H1 (cell line): ENCODE measurements at regions not wholly inside any gene's neighbourhood (a gene's known extent, or its start where the extent isn't known, plus 50 kb on each side); places are given as distances from the start of the nearest gene placed in this dataset.

Source experiments
- CTCF ChIA-PET: fragments of 300-600 bp; sonication (Branson Sonifier 250); formaldehyde crosslinking; loops from one replicate; lab custom pipeline; 2021; ENCODE audit not compliant: partially characterized antibody; lab: Charles Lee
- POLR2A ChIA-PET: fragments of 300-600 bp; sonication (Branson Sonifier 250); formaldehyde crosslinking; loops from one replicate; lab custom pipeline; 2021; ENCODE audit warnings: inconsistent platforms; ENCODE audit not compliant: partially characterized antibody; lab: Charles Lee
- DNase-seq, 2 experiments: peaks; one replicate each; pipeline versions ENCODE4 v3.0.0 to v3.0.0-alpha.2; 2010 to 2022; ENCODE audit warnings: low spot score in 2 of 2, low read depth in 1 of 2, mixed read lengths in 1 of 2
- FAIRE-seq: peaks from 2 replicates; lab custom pipeline; 2011; peaks lifted over from hg19 to GRCh38; lab: Jason Lieb, UNC
- H2AFZ ChIP-seq: 2 replicates; pipeline ENCODE4 v1.8.1; 2012; ENCODE audit warnings: low read length, inconsistent platforms
- H2AK5ac ChIP-seq: 2 replicates; pipeline ENCODE4 v1.6.1; 2013; ENCODE audit warnings: low read depth, low read length
- H2BK120ac ChIP-seq: replicated peaks from 2 replicates; pipeline ENCODE3; 2013; ENCODE audit warnings: low read depth, low read length, inconsistent platforms
- H2BK12ac ChIP-seq: 2 replicates; pipeline ENCODE4 v1.6.1; 2013; ENCODE audit warnings: low read depth, low read length
- H2BK15ac ChIP-seq: 2 replicates; pipeline ENCODE4 v1.6.1; 2013; ENCODE audit warnings: low read length
- H2BK20ac ChIP-seq: 2 replicates; pipeline ENCODE4 v1.6.1; 2013; ENCODE audit warnings: low read length
- H2BK5ac ChIP-seq: 2 replicates; pipeline ENCODE4 v1.6.1; 2013; ENCODE audit warnings: low read depth, low read length
- H3K14ac ChIP-seq: 2 replicates; pipeline ENCODE4 v1.6.1; 2013; ENCODE audit warnings: inconsistent platforms; ENCODE audit not compliant: insufficient read length
- H3K18ac ChIP-seq: 2 replicates; pipeline ENCODE4 v1.6.1; 2013; ENCODE audit warnings: low read length; ENCODE audit errors: extremely low read depth
- H3K23ac ChIP-seq: 2 replicates; pipeline ENCODE4 v1.6.1; 2013; ENCODE audit warnings: inconsistent platforms; ENCODE audit not compliant: insufficient read length
- H3K23me2 ChIP-seq: 2 replicates; pipeline ENCODE4 v1.6.1; 2013; ENCODE audit warnings: low read depth, low read length
- H3K27ac ChIP-seq: 2 replicates; pipeline ENCODE4 v1.6.1; 2011; ENCODE audit warnings: low read depth, low read length, inconsistent platforms
- H3K27me3 ChIP-seq, 4 experiments: replicated peaks in 1 of 4; 1 replicate in 1 of 4; 2 replicates in 3 of 4; pipeline versions ENCODE4 v1.6.1 to v1.8.1; 2011 to 2013; ENCODE audit warnings: low read length in 3 of 4, mild to moderate bottlenecking in 3 of 4, inconsistent platforms in 2 of 4, mixed read lengths in 2 of 4, moderate library complexity in 1 of 4; ENCODE audit not compliant: control insufficient read depth in 3 of 4, insufficient read depth in 3 of 4; ENCODE audit errors: extremely low read depth in 1 of 4
- H3K36me3 ChIP-seq, 4 experiments: 2 replicates each; pipeline versions ENCODE4 v1.6.1 to v1.8.1; 2011 to 2013; ENCODE audit warnings: mild to moderate bottlenecking in 4 of 4, low read length in 3 of 4, moderate library complexity in 2 of 4, control low read depth in 1 of 4, inconsistent platforms in 1 of 4; ENCODE audit not compliant: insufficient read depth in 4 of 4, control insufficient read depth in 2 of 4
- H3K4ac ChIP-seq: replicated peaks from 2 replicates; pipeline ENCODE3; 2013; ENCODE audit warnings: low read length, low read depth, mixed read lengths, inconsistent platforms; ENCODE audit not compliant: insufficient read length
- H3K4me1 ChIP-seq, 4 experiments: replicated peaks in 1 of 4; 1 replicate in 1 of 4; 2 replicates in 3 of 4; pipeline versions ENCODE4 v1.6.1 to v1.8.1; 2011 to 2013; ENCODE audit warnings: low read length in 3 of 4, inconsistent platforms in 2 of 4, mixed read lengths in 1 of 4; ENCODE audit not compliant: insufficient read depth in 4 of 4, control insufficient read depth in 3 of 4
- H3K4me2 ChIP-seq, 2 experiments: 2 replicates each; pipeline versions ENCODE4 v1.6.1 to v1.8.1; 2011 to 2013; ENCODE audit warnings: low read depth in 2 of 2, low read length in 2 of 2, control low read depth in 1 of 2, inconsistent platforms in 1 of 2, mild to moderate bottlenecking in 1 of 2; ENCODE audit not compliant: insufficient read depth in 1 of 2
- H3K4me3 ChIP-seq, 4 experiments: fragments of 200-600, 300-600 bp in 1 of 4; sonication (generic), shearing (Covaris generic), sonication (Bioruptor Twin) in 1 of 4; 2 replicates each; pipeline versions ENCODE4 v1.5.1 to v1.8.1; 2011 to 2016; ENCODE audit warnings: low read length in 4 of 4, low read depth in 3 of 4, control low read depth in 2 of 4, inconsistent platforms in 2 of 4, mild to moderate bottlenecking in 2 of 4, mixed read lengths in 1 of 4, moderate library complexity in 1 of 4; ENCODE audit not compliant: insufficient read depth in 2 of 4; ENCODE audit errors: extremely low read depth in 1 of 4
- H3K56ac ChIP-seq: replicated peaks from 2 replicates; pipeline ENCODE3; 2013; ENCODE audit warnings: low read depth, mild to moderate bottlenecking, mixed read lengths, low read length, inconsistent platforms; ENCODE audit not compliant: insufficient read length
- H3K79me1 ChIP-seq: 2 replicates; pipeline ENCODE4 v1.6.1; 2013; ENCODE audit warnings: low read depth, low read length, control low read depth
- H3K79me2 ChIP-seq, 2 experiments: 2 replicates each; pipeline versions ENCODE4 v1.6.1 to v1.8.1; 2012 to 2013; ENCODE audit warnings: low read length in 2 of 2, mild to moderate bottlenecking in 2 of 2, inconsistent platforms in 1 of 2; ENCODE audit not compliant: insufficient read depth in 2 of 2, control insufficient read depth in 1 of 2
- H3K9ac ChIP-seq, 4 experiments: replicated peaks in 1 of 4; 1 replicate in 1 of 4; 2 replicates in 3 of 4; pipeline versions ENCODE4 v1.6.1 to v1.8.1; 2011 to 2013; ENCODE audit warnings: low read depth in 3 of 4, low read length in 3 of 4, control low read depth in 2 of 4, mild to moderate bottlenecking in 2 of 4, moderate library complexity in 2 of 4, inconsistent platforms in 1 of 4; ENCODE audit errors: extremely low read depth in 1 of 4
- H3K9me3 ChIP-seq, 2 experiments: 2 replicates each; pipeline versions ENCODE4 v1.6.1 to v1.8.1; 2012 to 2013; ENCODE audit warnings: mild to moderate bottlenecking in 2 of 2, moderate library complexity in 2 of 2, control low read depth in 1 of 2, inconsistent platforms in 1 of 2, low read depth in 1 of 2, low read length in 1 of 2, mixed read lengths in 1 of 2; ENCODE audit not compliant: insufficient read depth in 2 of 2
- H4K20me1 ChIP-seq, 2 experiments: replicated peaks in 1 of 2; 2 replicates each; pipeline versions ENCODE3 to v1.8.1; 2011 to 2013; ENCODE audit warnings: inconsistent platforms in 2 of 2, low read length in 2 of 2, mild to moderate bottlenecking in 1 of 2; ENCODE audit not compliant: insufficient read depth in 2 of 2, control insufficient read depth in 1 of 2
- H4K5ac ChIP-seq: 2 replicates; pipeline ENCODE4 v1.6.1; 2013; ENCODE audit warnings: low read length, low read depth, mixed read lengths, inconsistent platforms; ENCODE audit not compliant: insufficient read length
- H4K8ac ChIP-seq: 2 replicates; pipeline ENCODE4 v1.8.0; 2013; ENCODE audit warnings: mild to moderate bottlenecking, moderate library complexity, low read length, inconsistent platforms; ENCODE audit not compliant: insufficient read depth; ENCODE audit errors: extremely low read depth
- H4K91ac ChIP-seq: replicated peaks from 2 replicates; pipeline ENCODE3; 2013; ENCODE audit warnings: low read length, mixed read lengths, inconsistent platforms; ENCODE audit not compliant: insufficient read length
- TAF7 ChIP-seq: optimal IDR thresholded peaks from 2 replicates; pipeline ENCODE3; 2011; ENCODE audit warnings: low read depth, mild to moderate bottlenecking, inconsistent platforms, low read length, moderate library complexity, borderline replicate concordance
- TBP ChIP-seq: IDR thresholded peaks from 2 replicates; pipeline ENCODE4 v1.6.1; 2011; ENCODE audit warnings: low read depth, low read length, improper control_type of control experiment

DNA sequence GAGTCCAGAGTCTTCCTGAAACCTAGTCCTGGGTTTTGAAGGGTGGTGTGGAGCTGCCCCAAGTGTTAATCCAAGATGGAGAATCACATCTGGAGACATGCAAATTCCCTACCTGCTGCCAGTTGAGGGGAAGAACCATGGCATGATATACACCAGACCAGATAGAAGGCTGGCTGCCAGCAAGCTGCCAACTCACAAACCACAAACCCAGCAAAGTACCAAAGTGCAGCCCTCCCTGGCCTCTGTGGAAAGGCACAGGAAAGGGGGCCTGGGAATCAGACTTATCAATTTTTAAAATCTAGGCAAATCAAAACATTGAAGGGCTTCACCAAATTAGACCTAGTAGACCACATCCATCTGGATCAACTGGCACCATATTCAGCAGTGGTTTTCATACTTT lies 157.0 kb downstream of the TMEM26 start:
- Histone ChIP-seq H3K4ac (no peak overlapping the region), H2BK5ac (no peak overlapping the region), H3K14ac (no peak overlapping the region), H4K91ac (no peak overlapping the region), H3K56ac (no peak overlapping the region), H2AFZ (no peak overlapping the region), H3K23ac (no peak overlapping the region), H2BK120ac (no peak overlapping the region), H3K4me3 (no peak overlapping the region), H2BK12ac (no peak overlapping the region), H3K27me3 (no peaks in the 10 kb centered on the region), H3K4me2 (no peak overlapping the region), H2BK20ac (no peak overlapping the region), H3K9ac (no peak overlapping the region), H2AK5ac (no peak overlapping the region), H3K79me1 (no peaks in the 10 kb centered on the region), H3K23me2 (no peaks in the 10 kb centered on the region), H4K20me1 (no peaks in the 10 kb centered on the region), H4K8ac (no peak overlapping the region), H3K36me3 (no peaks in the 10 kb centered on the region), H4K5ac (no peak overlapping the region), H3K9me3 (peaks cover 0 to 4% of the 10 kb centered on the region in 2 experiments; a peak in 1 of 4 replicates), H3K27ac (no peak overlapping the region), H3K4me1 (peaks cover 0 to 5% (median 0%) of the 10 kb centered on the region in 4 experiments; a peak in 2 of 7 replicates), H2BK15ac (no peak overlapping the region), H3K18ac (no peak overlapping the region), H3K79me2 (no peaks in the 10 kb centered on the region)
- DNase-seq (no peak), FAIRE-seq (no peak)
- CTCF ChIA-PET: no interaction called here
- POLR2A ChIA-PET: no interaction called here
- TF ChIP-seq TAF7: no peak
- TF ChIP-seq TBP: no peak
